ENCODE measurements at regions not wholly inside any gene's neighbourhood (a gene's known extent, or its start where the extent isn't known, plus 50 kb on each side); places are given as distances from the start of the nearest gene placed in this dataset.

DNA sequence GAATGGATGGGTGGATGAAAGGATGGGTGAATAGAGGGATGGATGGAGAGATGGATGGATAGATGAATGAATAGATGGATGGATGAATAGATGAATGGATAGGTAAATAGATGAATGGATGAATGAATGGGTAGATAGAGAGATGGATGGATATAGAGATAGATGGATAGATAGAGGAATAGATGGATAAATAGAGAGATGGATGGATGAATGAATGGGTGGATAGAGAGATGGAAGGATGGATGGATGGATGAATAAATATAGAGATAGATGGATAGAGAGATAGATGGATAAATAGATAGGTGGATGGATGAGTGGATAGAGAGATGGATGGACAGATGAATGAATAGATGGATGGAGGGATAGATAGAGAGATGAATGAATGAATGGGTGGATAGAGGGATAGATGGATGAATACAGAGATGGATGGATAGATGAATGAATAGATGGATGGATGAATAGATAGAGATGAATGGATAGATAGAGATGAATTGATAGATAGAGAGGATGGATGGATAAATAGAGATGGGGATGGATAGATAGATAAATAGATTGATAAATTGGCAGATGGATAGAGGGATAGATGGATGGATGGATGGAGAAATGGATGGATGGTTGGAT is 106.7 kb upstream of the SOX1 start:
- TF ChIP-seq CEBPB (IDR thresholded peaks at IDR 0.05; ENCODE audit: borderline replicate concordance in 1 of 2, low read depth in 2 of 2, low read length in 2 of 2) (no peak), IKZF2 (IDR thresholded peaks at IDR 0.05) (no peak), POLR2A (IDR thresholded peaks at IDR 0.05; ENCODE audit: low read depth, low read length) (no peak), EGR1 (IDR thresholded peaks at IDR 0.05; ENCODE audit: borderline replicate concordance in 1 of 2, low read depth in 2 of 2, low read length in 2 of 2) (no peak), RAD21 (IDR thresholded peaks at IDR 0.05; ENCODE audit: insufficient read depth, low read depth, low read length) (no peak), SPI1 (IDR thresholded peaks at IDR 0.05; ENCODE audit: borderline replicate concordance, insufficient read depth, low read depth, low read length) (no peak), ZZZ3 (IDR thresholded peaks at IDR 0.05; ENCODE audit: control insufficient read depth, insufficient read length, low read depth) (no peak), EP300 (IDR thresholded peaks at IDR 0.05; ENCODE audit: borderline replicate concordance in 1 of 2, control insufficient read depth in 1 of 2, low read depth in 2 of 2, low read length in 2 of 2) (no peak), CBFB (IDR thresholded peaks at IDR 0.05; ENCODE audit: low read depth) (no peak)
- TF ChIP-seq, protein P1, sequence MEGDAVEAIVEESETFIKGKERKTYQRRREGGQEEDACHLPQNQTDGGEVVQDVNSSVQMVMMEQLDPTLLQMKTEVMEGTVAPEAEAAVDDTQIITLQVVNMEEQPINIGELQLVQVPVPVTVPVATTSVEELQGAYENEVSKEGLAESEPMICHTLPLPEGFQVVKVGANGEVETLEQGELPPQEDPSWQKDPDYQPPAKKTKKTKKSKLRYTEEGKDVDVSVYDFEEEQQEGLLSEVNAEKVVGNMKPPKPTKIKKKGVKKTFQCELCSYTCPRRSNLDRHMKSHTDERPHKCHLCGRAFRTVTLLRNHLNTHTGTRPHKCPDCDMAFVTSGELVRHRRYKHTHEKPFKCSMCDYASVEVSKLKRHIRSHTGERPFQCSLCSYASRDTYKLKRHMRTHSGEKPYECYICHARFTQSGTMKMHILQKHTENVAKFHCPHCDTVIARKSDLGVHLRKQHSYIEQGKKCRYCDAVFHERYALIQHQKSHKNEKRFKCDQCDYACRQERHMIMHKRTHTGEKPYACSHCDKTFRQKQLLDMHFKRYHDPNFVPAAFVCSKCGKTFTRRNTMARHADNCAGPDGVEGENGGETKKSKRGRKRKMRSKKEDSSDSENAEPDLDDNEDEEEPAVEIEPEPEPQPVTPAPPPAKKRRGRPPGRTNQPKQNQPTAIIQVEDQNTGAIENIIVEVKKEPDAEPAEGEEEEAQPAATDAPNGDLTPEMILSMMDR (IDR thresholded peaks at IDR 0.05 in 2 of 3, conservative IDR thresholded peaks at IDR 0.05 in 1 of 3; ENCODE audit: control insufficient read depth in 2 of 3, extremely low read depth in 1 of 3, insufficient read depth in 1 of 3, low read depth in 3 of 3, low read length in 3 of 3): no peak

Measured in GM12878 (cell line).